HG02852 (cell line): ENCODE measurements at regions not wholly inside any gene's neighbourhood (a gene's known extent, or its start where the extent isn't known, plus 50 kb on each side); places are given as distances from the start of the nearest gene placed in this dataset.
"Not testable (repeated sequence)": the region's sequence is repeated elsewhere in the genome, so short reads cannot be mapped to it uniquely, and the experiment has no call there.

Experiments
- ATAC-seq: cut with Tn5 transposase; IDR thresholded peaks from one replicate; pipeline ENCODE4 v1.9.1; 2021; ENCODE audit warnings: mild to moderate bottlenecking, moderate library complexity; ENCODE audit not compliant: unreplicated experiment

- no peak for ATAC-seq
Measured at GRCh38 chr4:53885668-53886067, 178.7 kb downstream of the CHIC2 start.

DNA sequence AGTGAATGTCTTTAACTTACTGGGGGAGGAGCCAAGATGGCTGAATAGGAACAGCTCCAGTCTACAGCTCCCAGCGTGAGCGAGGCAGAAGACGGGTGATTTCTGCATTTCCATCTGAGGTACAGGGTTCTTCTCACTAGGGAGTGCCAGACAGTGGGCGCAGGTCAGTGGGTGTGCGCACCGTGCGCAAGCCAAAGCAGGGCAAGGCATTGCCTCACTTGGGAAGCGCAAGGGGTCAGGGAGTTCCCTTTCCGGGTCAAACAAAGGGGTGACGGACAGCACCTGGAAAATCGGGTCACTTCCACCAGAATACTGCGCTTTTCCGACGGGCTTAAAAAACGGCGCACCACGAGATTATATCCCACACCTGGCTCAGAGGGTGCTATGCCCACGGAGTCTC, 187.3 kb downstream of the CHIC2 start:
- not testable (repeated sequence) for ATAC-seq

GRCh38 chr4:53866055-53866454, 198.3 kb downstream of the CHIC2 start:
- no peak for ATAC-seq

DNA sequence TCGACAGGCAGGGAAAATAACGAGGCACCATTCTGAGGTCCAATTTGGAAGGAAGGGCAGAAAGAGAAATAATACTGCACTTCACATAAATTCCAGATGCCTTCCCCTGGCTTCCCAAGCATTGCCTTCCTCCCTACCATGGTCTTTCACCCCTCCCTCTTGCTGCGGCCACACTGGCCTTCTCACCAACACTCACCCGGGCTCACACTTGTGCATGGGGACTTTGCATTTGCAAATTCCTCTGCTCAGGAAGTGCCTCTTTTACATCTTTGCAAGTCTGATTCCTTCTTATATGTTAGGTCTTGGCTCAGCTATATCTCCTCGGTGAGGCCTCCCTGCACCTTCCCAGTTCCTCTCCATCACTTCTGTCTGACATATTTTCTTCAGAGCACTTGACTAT, 199.4 kb downstream of the CHIC2 start:
- ATAC-seq: no peak

DNA sequence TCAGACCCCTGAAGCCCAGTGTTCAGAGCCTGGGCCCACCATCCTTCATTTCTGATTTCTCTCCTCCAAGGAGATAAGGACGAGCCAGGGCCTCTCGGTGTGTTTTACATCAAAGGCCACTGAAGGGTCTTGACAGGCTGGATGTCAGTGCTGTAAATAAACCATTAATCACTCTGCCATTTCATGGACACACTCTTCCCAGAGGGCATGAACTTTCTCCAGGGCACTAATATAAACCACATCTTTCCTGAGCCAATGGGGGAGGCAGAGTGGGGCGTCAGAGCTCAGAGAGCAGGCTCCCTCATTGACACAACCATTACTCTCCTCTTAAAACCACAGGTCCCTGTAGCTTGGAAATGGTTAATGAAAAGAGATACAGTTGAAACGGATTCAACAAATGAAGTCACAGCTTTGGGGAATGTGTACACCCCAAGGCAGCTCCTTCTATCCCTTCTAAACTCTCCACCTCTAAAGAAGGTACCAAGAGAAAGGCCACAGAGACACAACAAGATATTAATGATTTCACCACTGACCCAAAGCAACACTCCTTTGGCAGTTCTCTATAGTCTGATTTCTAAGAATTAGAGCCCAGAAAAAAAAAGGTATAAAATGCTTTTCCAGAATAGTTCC, 200.6 kb downstream of the CHIC2 start:
- no peak for ATAC-seq

DNA sequence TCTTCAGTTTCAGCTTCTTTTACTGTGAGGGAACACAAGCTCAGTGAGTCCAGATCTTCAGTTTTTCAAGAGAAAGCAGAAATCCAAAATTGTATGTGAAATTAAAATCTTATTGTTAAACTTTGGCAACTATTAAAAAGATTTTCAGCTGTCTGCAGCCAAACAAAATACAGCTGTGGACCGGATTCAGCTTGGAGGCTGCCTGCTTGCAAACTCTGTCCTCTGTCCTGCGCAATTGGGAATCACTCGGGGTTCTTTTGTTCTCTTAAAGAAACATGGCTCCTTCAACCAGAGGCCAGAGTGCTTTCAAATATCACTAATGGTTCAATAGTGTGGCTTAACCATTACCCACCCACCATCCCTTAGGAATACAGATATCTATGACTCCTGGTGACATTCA, 201.2 kb downstream of the CHIC2 start:
- no peak for ATAC-seq

- no peak for ATAC-seq
Measured at GRCh38 chr4:53861856-53862610, 202.4 kb downstream of the CHIC2 start.

DNA sequence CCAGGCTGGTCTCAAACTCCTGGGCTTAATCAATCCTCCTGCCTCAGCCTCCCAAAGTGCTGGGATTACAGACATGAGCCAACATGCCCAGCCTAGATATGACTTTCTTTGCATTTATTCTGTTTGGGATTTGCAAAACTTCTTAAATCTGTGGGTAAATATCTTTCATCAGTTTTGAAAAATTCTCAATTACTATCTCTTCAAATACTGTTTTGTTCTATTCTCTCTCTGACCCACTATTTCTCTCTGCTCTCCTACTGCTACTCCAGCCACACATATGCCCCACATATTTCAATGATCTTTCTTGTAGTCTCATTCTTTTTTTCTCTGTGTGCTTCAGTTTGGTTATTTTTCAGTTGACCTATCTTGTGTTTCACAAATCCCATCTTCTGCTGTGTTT, 205.1 kb downstream of the CHIC2 start:
- no peak for ATAC-seq

DNA sequence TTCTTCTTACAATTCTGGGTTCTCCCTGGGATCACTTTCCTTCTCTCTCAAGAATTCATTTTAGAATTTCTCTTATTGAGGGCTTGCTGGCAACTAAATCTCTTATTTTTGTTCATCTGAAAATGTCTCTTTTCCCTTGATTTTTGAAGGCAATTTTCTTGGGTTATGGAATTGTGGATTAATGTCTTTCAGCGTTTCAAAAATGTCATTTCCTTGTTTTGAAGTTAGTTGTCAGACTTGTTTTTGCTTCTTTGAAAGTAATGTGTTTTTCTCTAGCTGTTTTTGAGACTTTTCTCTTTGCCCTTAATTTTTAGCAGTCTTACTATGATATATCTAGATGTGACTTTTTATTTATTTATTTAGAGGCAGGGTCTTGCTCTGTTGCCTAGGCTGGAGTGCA, 205.7 kb downstream of the CHIC2 start:
- ATAC-seq: no peak

DNA sequence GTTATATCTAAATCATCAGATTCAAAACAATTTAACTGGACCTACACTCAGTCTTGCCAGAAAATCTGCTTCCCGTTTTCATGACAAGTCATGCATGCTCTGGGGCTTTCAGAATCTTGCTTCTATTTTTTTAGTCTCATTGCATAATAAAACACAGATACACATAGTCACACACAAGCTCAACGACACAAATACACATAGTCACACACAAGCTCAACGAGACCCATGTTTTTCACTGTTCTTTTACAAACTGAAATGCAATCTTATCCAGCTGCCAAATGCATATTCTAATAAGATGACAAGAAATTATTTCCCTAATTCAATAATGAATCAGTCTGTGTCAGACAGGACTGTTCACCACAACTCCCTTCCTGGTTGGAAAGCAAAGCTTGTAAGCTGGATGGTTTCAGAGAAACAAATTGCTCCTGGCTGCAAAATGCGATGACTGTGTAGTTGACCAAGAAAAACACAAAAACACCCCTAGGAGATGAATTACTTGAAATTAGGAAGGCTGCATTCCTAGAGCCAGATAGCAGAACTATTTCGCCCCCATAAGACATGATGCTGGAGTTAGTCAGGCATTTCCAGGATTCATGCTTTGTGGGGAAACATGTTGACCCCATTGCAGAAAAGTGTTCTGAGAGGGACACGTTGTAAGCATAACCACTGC, 208.7 kb downstream of the CHIC2 start:
- no peak for ATAC-seq

DNA sequence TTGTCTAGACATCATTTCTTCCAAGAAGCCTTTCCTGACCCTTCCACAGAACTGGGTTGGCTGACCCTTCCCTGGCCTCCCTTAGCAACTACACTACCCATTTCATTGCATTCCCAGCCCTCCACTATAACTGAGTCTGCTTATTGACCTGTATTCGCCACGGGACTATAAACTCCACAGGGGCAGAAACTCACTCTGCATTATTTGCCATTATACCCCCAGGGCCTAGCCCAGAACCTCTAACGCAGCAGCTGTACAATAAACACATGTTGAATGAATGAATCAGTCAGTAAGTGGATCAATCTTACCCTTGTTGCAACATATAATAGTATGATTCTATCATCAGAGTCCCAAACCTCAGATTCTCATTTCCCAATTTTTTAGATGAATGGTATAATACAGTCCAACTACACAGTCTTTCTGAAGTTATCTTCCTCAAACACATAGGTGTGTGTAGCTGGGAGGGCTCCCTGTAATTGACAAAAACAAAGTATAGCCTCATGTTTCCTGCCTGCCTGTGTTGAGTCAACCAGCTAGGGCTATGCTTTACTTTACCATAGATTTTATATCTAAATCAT, 209.3 kb downstream of the CHIC2 start:
- ATAC-seq: no peak

DNA sequence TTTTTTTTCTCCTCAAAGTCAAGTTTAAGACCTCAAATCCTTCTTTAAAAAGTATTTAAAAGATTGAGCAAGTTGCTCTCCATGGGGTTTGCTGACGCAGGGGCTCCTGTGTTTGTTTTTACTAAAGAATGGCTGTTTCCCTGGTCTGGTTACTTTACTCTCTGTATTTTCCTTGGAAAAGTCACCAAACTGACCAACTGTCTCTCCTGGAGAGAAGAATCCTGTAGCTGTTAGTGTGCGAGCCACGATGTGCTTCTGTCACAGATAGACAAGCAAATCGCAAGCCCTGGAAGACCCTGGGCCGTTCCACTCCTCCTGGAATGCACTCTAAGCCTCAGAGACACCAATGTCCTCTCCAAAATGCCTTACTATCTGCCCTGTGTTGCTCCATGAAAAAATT, 212.1 kb downstream of the CHIC2 start:
- no peak for ATAC-seq

DNA sequence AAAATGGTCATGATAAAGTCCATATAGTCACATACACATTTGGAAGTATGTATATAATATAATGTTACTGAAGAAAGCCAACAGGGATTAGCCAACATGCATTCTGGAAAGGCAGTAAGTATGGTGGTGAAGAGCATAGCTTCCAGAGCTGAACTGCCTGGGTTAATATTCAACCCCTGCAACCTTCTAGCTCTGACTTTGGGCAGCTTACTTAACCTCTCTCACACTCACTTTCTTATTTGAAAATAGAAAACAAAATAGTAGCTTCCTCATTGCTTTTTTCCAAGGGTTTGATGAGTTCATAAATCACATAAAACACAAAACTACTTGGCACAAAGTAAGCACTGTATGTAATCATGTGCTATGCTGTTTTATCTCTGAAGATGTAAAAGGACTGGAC, 216.4 kb downstream of the CHIC2 start:
- no peak for ATAC-seq

DNA sequence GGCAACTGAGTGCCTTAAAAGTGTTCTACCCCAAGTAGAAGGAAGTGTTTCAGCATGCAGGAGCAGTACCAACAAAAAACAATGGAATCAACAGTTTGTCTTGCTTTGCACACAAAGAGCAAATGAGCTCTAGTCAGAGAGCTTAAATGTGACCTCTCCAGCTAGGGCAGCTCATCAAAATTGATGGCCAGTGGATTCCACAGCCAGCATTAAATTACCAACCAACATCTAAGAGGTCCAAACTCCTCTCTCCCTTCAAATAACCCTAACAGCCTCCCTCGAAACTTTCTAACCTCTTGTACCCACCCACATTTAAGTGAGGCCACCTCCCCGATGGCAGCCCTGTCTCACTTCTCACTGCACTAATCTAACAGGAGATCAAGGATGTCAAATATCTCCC, 219.9 kb downstream of the CHIC2 start:
- no peak for ATAC-seq

- no peak for ATAC-seq
Measured at GRCh38 chr4:53844133-53844532, 220.3 kb downstream of the CHIC2 start.

DNA sequence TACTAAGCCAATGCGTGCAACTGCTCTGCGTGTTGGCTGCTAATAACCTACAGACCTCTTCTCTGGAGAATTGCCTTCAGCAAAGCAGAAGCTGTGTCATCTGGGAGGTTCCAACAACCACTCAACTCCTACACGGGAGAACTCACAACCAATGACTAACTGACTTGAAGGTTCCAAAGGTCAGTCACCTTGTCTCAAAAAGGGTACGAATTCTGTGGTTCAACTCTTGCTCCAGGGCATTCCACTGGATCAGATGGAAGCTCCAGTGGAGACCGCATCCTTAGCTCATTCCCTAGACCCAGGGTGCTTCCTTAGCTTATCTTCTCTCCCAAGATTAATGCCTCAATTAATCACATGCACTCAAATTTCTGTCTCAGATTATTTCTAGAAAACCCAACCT, 222.7 kb downstream of the CHIC2 start:
- no peak for ATAC-seq

DNA sequence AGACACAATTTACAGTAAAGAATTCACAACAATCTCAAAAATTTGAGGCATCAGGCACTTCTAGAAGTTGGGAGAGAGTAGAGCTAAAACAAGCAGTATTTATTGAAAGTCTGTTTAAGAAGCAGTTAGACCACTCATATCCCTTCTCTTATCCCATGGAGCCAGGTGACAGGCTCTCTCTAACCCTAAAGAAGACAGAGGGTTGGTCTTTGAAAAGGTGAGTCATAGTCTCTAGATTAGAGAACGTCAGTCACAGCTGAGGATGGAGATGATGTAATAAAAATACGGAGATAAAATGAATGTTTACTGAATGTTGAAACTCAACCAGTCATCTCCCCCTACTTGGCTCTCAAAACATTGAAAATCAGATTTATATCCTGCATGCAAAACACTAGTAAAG, 223.8 kb downstream of the CHIC2 start:
- ATAC-seq: no peak

DNA sequence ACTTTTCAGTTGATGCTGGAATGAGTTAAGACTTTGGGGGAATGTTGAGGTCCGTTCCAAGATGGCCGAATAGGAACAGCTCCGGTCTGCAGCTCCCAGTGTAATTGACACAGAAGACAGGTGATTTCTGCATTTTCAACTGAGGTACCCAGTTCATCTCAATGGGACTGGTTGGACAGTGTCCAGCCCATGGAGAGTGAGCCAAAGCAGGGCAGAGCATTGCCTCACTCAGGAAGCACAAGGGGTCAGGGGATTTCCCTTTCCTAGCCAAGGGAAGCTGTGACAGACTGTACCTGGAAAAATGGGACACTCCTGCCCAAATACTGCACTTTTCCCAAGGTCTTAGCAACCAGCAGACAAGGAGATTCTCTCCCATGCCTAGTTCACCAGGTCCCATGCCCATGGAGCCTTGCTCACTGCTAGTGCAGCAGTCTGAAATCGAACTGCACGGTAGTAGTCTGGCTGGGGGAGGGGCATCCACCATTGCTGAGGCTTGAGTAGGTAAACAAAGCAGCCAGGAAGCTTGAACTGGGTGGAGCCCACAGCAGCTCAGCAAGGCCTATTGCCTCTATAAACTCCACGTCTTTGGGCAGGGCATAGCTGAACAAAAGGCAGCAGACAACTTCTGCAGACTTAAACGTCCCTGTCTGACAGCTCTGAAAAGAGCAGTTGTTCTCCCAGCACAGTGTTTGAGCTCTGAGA, 231.0 kb downstream of the CHIC2 start:
- not testable (repeated sequence) for ATAC-seq

DNA sequence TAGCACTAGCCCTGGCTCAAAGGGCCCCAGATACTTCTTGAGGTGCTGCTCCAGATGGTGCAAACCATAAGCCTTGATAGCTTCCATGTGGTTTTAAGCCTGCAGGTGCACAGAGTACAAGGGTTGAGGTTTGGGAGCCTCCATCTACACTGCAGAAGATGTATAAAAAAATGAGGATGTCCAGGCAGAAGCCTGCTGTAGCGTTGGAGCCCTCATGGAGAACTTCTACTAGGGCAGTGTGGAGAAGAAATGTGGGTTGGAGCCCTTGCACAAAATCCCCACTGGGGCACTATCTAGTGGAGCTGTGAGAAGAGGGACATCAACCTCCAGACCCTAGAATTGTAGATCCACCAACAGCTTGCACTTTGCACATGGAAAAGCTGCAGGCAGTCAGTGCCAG, 231.9 kb downstream of the CHIC2 start:
- no peak for ATAC-seq

DNA sequence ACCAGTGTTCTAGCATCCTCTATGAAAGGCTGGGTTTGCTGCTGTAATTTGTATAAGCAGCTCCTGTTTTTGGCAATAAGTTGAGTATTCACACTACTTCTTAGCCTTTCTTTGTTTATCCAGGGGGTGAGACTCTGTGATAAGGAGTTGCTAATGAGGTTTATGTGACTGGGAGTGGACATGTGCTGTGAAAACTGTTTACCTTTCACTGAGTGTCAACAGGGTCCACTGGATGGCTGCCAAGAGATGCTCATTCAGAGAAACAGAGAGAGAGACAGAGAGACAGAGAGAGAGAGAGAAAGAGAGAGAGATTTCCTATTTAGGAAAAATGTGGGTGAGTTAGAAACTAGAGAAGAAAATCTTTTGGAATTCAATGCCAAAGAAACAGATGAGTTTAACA, 233.9 kb downstream of the CHIC2 start:
- no peak for ATAC-seq

GRCh38 chr4:53821179-53821851, 230.0 kb upstream of the LNX1 start:
- no peak for ATAC-seq
